ENCODE measurements at regions not wholly inside any gene's neighbourhood (a gene's known extent, or its start where the extent isn't known, plus 50 kb on each side); places are given as distances from the start of the nearest gene placed in this dataset.
"Not testable (repeated sequence)": the region's sequence is repeated elsewhere in the genome, so short reads cannot be mapped to it uniquely, and the experiment has no call there.

- DNase-seq = no peak
Measured at GRCh38 chr2:133888107-133888506, 319.8 kb upstream of the NCKAP5 start.

- DNase-seq = no peak
Measured at GRCh38 chr2:133888621-133889219, 320.5 kb upstream of the NCKAP5 start.

- DNase-seq = no peak
Measured at GRCh38 chr2:133892352-133892913, 324.2 kb upstream of the NCKAP5 start.

- DNase-seq = no peak
Measured at GRCh38 chr2:133894429-133894828, 326.2 kb upstream of the NCKAP5 start.

GRCh38 chr2:133897838-133898237 is 329.6 kb upstream of the NCKAP5 start:
- DNase-seq = not testable (repeated sequence)

- no peak for DNase-seq
Measured at GRCh38 chr2:133900909-133901308, 332.6 kb upstream of the NCKAP5 start.

GRCh38 chr2:133906396-133906795 is 338.1 kb upstream of the NCKAP5 start:
- DNase-seq = no peak

GRCh38 chr2:133906926-133907325 is 338.7 kb upstream of the NCKAP5 start:
- DNase-seq = no peak

- DNase-seq = no peak
Measured at GRCh38 chr2:133908171-133908570, 339.9 kb upstream of the NCKAP5 start.

GRCh38 chr2:133918141-133918540 is 335.7 kb upstream of the MGAT5 start:
- no peak for DNase-seq

- DNase-seq = no peak
Measured at GRCh38 chr2:133919285-133919684, 334.6 kb upstream of the MGAT5 start.

- no peak for DNase-seq
Measured at GRCh38 chr2:133927894-133928293, 326.0 kb upstream of the MGAT5 start.

GRCh38 chr2:133936096-133936495 is 317.8 kb upstream of the MGAT5 start:
- no peak for DNase-seq

GRCh38 chr2:133936601-133937000 is 317.3 kb upstream of the MGAT5 start:
- no peak for DNase-seq

- DNase-seq = no peak
Measured at GRCh38 chr2:133937669-133938068, 316.2 kb upstream of the MGAT5 start.

- DNase-seq = no peak
Measured at GRCh38 chr2:133940134-133940533, 313.7 kb upstream of the MGAT5 start.

- no peak for DNase-seq
Measured at GRCh38 chr2:133941666-133942065, 312.2 kb upstream of the MGAT5 start.

GRCh38 chr2:133942398-133942797 is 311.5 kb upstream of the MGAT5 start:
- DNase-seq = no peak

- DNase-seq = no peak
Measured at GRCh38 chr2:133943108-133943507, 310.8 kb upstream of the MGAT5 start.

- DNase-seq = no peak
Measured at GRCh38 chr2:133945089-133945488, 308.8 kb upstream of the MGAT5 start.

- no peak for DNase-seq
Measured at GRCh38 chr2:133947057-133947456, 306.8 kb upstream of the MGAT5 start.

- no peak for DNase-seq
Measured at GRCh38 chr2:133948610-133949290, 305.1 kb upstream of the MGAT5 start.

- no peak for DNase-seq
Measured at GRCh38 chr2:133949595-133949994, 304.3 kb upstream of the MGAT5 start.

- no peak for DNase-seq
Measured at GRCh38 chr2:133951209-133951608, 302.7 kb upstream of the MGAT5 start.

GRCh38 chr2:133952420-133952819 is 301.5 kb upstream of the MGAT5 start:
- DNase-seq = no peak

Data from DMS 273 treated with DMSO at 0.1 percent for 48 hours (cell line).